GM12878 (cell line): ENCODE measurements at regions not wholly inside any gene's neighbourhood (a gene's known extent, or its start where the extent isn't known, plus 50 kb on each side); places are given as distances from the start of the nearest gene placed in this dataset.

ENCODE experiments used
- POLR2A ChIP-seq: IDR thresholded peaks from 2 replicates; pipeline ENCODE4 v1.6.1; 2011; ENCODE audit warnings: low read depth, mild to moderate bottlenecking, low read length
- RFX5 ChIP-seq: IDR thresholded peaks from 2 replicates; pipeline ENCODE4 v1.6.1; 2011; ENCODE audit warnings: low read depth, low read length, improper control_type of control experiment

GRCh38 chr1:113256348-113256729 is 134.0 kb upstream of the MAGI3 start:
- TF ChIP-seq POLR2A (no peak), RFX5 (no peak)
